ENCODE measurements at regions not wholly inside any gene's neighbourhood (a gene's known extent, or its start where the extent isn't known, plus 50 kb on each side); places are given as distances from the start of the nearest gene placed in this dataset.

GRCh38 chr15:37594417-37594816 is 340.0 kb upstream of the TMCO5A start:
- TF ChIP-seq, protein P1, sequence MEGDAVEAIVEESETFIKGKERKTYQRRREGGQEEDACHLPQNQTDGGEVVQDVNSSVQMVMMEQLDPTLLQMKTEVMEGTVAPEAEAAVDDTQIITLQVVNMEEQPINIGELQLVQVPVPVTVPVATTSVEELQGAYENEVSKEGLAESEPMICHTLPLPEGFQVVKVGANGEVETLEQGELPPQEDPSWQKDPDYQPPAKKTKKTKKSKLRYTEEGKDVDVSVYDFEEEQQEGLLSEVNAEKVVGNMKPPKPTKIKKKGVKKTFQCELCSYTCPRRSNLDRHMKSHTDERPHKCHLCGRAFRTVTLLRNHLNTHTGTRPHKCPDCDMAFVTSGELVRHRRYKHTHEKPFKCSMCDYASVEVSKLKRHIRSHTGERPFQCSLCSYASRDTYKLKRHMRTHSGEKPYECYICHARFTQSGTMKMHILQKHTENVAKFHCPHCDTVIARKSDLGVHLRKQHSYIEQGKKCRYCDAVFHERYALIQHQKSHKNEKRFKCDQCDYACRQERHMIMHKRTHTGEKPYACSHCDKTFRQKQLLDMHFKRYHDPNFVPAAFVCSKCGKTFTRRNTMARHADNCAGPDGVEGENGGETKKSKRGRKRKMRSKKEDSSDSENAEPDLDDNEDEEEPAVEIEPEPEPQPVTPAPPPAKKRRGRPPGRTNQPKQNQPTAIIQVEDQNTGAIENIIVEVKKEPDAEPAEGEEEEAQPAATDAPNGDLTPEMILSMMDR (conservative IDR thresholded peaks at IDR 0.05 in 1 of 2, IDR thresholded peaks at IDR 0.05 in 1 of 2; ENCODE audit: extremely low read depth in 1 of 2, insufficient read depth in 1 of 2, low read depth in 1 of 2, low read length in 2 of 2), result no peak
- TF ChIP-seq EZH2 (IDR thresholded peaks at IDR 0.05; ENCODE audit: borderline replicate concordance, low read length), result no peak

All from mammary epithelial cell (primary cell).